ENCODE measurements at regions not wholly inside any gene's neighbourhood (a gene's known extent, or its start where the extent isn't known, plus 50 kb on each side); places are given as distances from the start of the nearest gene placed in this dataset.
"Not testable (repeated sequence)": the region's sequence is repeated elsewhere in the genome, so short reads cannot be mapped to it uniquely, and the experiment has no call there.

- H3K9me3 ChIP-seq (ENCODE audit: severe bottlenecking) = no peaks in the 10 kb centered on the region
Observed at GRCh38 chr16:58866935-58867334, 132.8 kb upstream of the GOT2 start.

GRCh38 chr16:58863761-58864160 is 129.6 kb upstream of the GOT2 start:
- no peak for TF ChIP-seq CTCF (IDR thresholded peaks at IDR 0.05; ENCODE audit: low read depth, low read length)
- Histone ChIP-seq H3K27me3 (ENCODE audit: insufficient read depth, low read depth, severe bottlenecking) (peaks cover 52% of the 10 kb centered on the region), H3K4me3 (ENCODE audit: low read depth, low read length) (no peak overlapping the region), H3K36me3 (no peaks in the 10 kb centered on the region), H3K9me3 (ENCODE audit: severe bottlenecking) (no peaks in the 10 kb centered on the region), H3K27ac (no peak overlapping the region)
- no peak for DNase-seq

More at GRCh38 chr16:58866935-58867334, 132.8 kb upstream of the GOT2 start:
- Histone ChIP-seq H3K4me3 (ENCODE audit: low read depth, low read length) (no peak overlapping the region), H3K27me3 (ENCODE audit: insufficient read depth, low read depth, severe bottlenecking) (peaks cover 44% of the 10 kb centered on the region), H3K36me3 (no peaks in the 10 kb centered on the region), H3K27ac (no peak overlapping the region)
- TF ChIP-seq CTCF (IDR thresholded peaks at IDR 0.05; ENCODE audit: low read depth, low read length) = no peak
- DNase-seq = no peak

- no peak for DNase-seq
- Histone ChIP-seq H3K27ac (no peak overlapping the region), H3K36me3 (no peaks in the 10 kb centered on the region), H3K27me3 (ENCODE audit: insufficient read depth, low read depth, severe bottlenecking) (peaks cover 46% of the 10 kb centered on the region), H3K4me3 (ENCODE audit: low read depth, low read length) (no peak overlapping the region), H3K9me3 (ENCODE audit: severe bottlenecking) (no peaks in the 10 kb centered on the region)
- TF ChIP-seq CTCF (IDR thresholded peaks at IDR 0.05; ENCODE audit: low read depth, low read length) = no peak
Observed at GRCh38 chr16:58863042-58863441, 128.9 kb upstream of the GOT2 start.

- no peak for DNase-seq
- no peak overlapping the region for H3K4me3 ChIP-seq (ENCODE audit: low read depth, low read length)
Observed at GRCh38 chr16:58862334-58863021, 128.4 kb upstream of the GOT2 start.

GRCh38 chr16:58859958-58860669 is 126.0 kb upstream of the GOT2 start:
- Histone ChIP-seq H3K36me3 (no peaks in the 10 kb centered on the region), H3K27ac (no peak overlapping the region), H3K9me3 (ENCODE audit: severe bottlenecking) (no peaks in the 10 kb centered on the region), H3K4me3 (ENCODE audit: low read depth, low read length) (no peak overlapping the region), H3K27me3 (ENCODE audit: insufficient read depth, low read depth, severe bottlenecking) (peaks cover 51% of the 10 kb centered on the region)
- TF ChIP-seq CTCF (IDR thresholded peaks at IDR 0.05; ENCODE audit: low read depth, low read length) = no peak
- no peak for DNase-seq

More at GRCh38 chr16:58862334-58863021, 128.4 kb upstream of the GOT2 start:
- no peaks in the 10 kb centered on the region for H3K9me3 ChIP-seq (ENCODE audit: severe bottlenecking)
- peaks cover 45% of the 10 kb centered on the region for H3K27me3 ChIP-seq (ENCODE audit: insufficient read depth, low read depth, severe bottlenecking)
- no peak for TF ChIP-seq CTCF (IDR thresholded peaks at IDR 0.05; ENCODE audit: low read depth, low read length)
- H3K27ac ChIP-seq = no peak overlapping the region
- H3K36me3 ChIP-seq = no peaks in the 10 kb centered on the region

GRCh38 chr16:58858577-58858976 is 124.5 kb upstream of the GOT2 start:
- not testable (repeated sequence) for H3K4me3 ChIP-seq (ENCODE audit: low read depth, low read length); H3K27ac ChIP-seq; DNase-seq; H3K36me3 ChIP-seq; H3K9me3 ChIP-seq (ENCODE audit: severe bottlenecking)
- H3K27me3 ChIP-seq (ENCODE audit: insufficient read depth, low read depth, severe bottlenecking) = peaks cover 45% of the 10 kb centered on the region

Measured in WERI-Rb-1 (cell line).